ENCODE measurements at regions not wholly inside any gene's neighbourhood (a gene's known extent, or its start where the extent isn't known, plus 50 kb on each side); places are given as distances from the start of the nearest gene placed in this dataset.
A peak's percentile ranks its signal among the peaks of the same experiment; 100 is the strongest.

GRCh38 chr4:184538023-184538599 is 63.8 kb upstream of the IRF2 start (continued):
- TF ChIP-seq HDAC2 (CRISPR knock-in tag; IDR thresholded peaks at IDR 0.05): peak; percentile 40; the same call in 1 of the 2 replicates
- TF ChIP-seq ZNF549 (CRISPR knock-in tag; IDR thresholded peaks at IDR 0.05): no peak
- peak; percentile 65 to 79 for TF ChIP-seq HMGXB4 (CRISPR knock-in tag; IDR thresholded peaks at IDR 0.05; ENCODE audit: borderline replicate concordance in 1 of 2, low read depth in 1 of 2)
- TF ChIP-seq TEAD3 (CRISPR knock-in tag; optimal IDR thresholded peaks at IDR 0.05; ENCODE audit: borderline replicate concordance): peak; percentile 66
- peak; percentile 2 for TF ChIP-seq YY1 (IDR thresholded peaks at IDR 0.05; ENCODE audit: insufficient read depth, insufficient replicate concordance, low read depth, low read length)
- TF ChIP-seq ZNF430 (CRISPR knock-in tag; IDR thresholded peaks at IDR 0.05): 0 out of 2 replicates have a peak, but pooled peaks have one; percentile 9

GRCh38 chr4:184537269-184538022 is 63.1 kb upstream of the IRF2 start:
- BruUV-seq (replicated peaks): no TSS peak
- ChIA-PET POLR2A (interaction anchor here (0.7 to 1.9 kb wide), 22 partner anchors 9 to 433 kb away, joined by 3 to 15 read pairs (median 4); partner anchors contain the start of genes CASP3, IRF2 and PRIMPOL), CTCF (ENCODE audit: low intra/inter-chr PET ratio, low total read pairs) (interaction anchor here (0.8 to 3.3 kb wide), 3 partner anchors 154 to 274 kb away, joined by 3 to 34 read pairs (median 4); no protein-coding TSS in a partner anchor)
- Histone ChIP-seq H3K36me3 (replicated peaks in 1 of 2; ENCODE audit: control insufficient read depth in 1 of 2, insufficient read depth in 2 of 2, low read length in 2 of 2) (no peaks in the 10 kb centered on the region), H3K27ac (ENCODE audit: extremely low read length, insufficient read depth, low read length) (peak overlapping the region; percentile 71), H3K79me2 (ENCODE audit: insufficient read depth, low read length) (no peaks in the 10 kb centered on the region), H3K4me3 (replicated peaks in 1 of 3; ENCODE audit: insufficient read depth in 1 of 3, low read depth in 2 of 3, low read length in 3 of 3) (peak overlapping the region; percentile 75 to 98 (median 87)), H3K9me3 (ENCODE audit: low read length) (no peaks in the 10 kb centered on the region), H4K20me1 (ENCODE audit: insufficient read depth, low read length) (no peaks in the 10 kb centered on the region), H3K4me1 (ENCODE audit: insufficient read depth, low read length) (peaks cover 40% of the 10 kb centered on the region), H3K9ac (ENCODE audit: insufficient read depth, low read depth, low read length) (peak overlapping the region; percentile 87), H3K27me3 (ENCODE audit: control insufficient read depth in 1 of 2, insufficient read depth in 2 of 2, low read length in 2 of 2) (no peaks in the 10 kb centered on the region; a peak in 1 of 5 replicates), H2AFZ (ENCODE audit: low read length) (peak overlapping the region; percentile 68), H3K4me2 (ENCODE audit: low read depth, low read length) (peak overlapping the region; percentile 93)
- DNase-seq (ENCODE audit: low spot score) (peak; percentile 89), FAIRE-seq (peak; percentile 79), ATAC-seq (peak; percentile 91)
- in situ Hi-C loops (cut with HindIII; ENCODE audit: extremely low pct_ligation_motif_present, low pct_unique_long_range_greater_than_20kb) (loop anchor here (5.0 kb wide), 1 partner anchor 270 kb away; no protein-coding TSS in a partner anchor), intact Hi-C loops (cut with micrococcal nuclease; ENCODE audit: unreplicated experiment) (loop anchor here (1.0 to 5.0 kb wide), 5 partner anchors 63 to 273 kb away; partner anchors contain the start of genes CASP3, IRF2 and PRIMPOL)
- under 1% methylated on average over 20 of the region's 29 CpGs for WGBS (ENCODE audit: low lambda C conversion rate)
- peak in 1 of 2 experiments; percentile 65; a peak in 1 of 4 replicates for TF ChIP-seq REST (IDR thresholded peaks at IDR 0.05; ENCODE audit: borderline replicate concordance in 1 of 2, low read depth in 1 of 2, low read length in 2 of 2)
- TF ChIP-seq YY1 (IDR thresholded peaks at IDR 0.05; ENCODE audit: insufficient read depth, insufficient replicate concordance, low read depth, low read length): peak; percentile 66
- no peak for TF ChIP-seq TGIF2 (CRISPR knock-in tag; IDR thresholded peaks at IDR 0.05)
- peak; percentile 62 for TF ChIP-seq KDM2A (CRISPR knock-in tag; IDR thresholded peaks at IDR 0.05; ENCODE audit: borderline replicate concordance, low read depth)
- TF ChIP-seq PHF8 (CRISPR knock-in tag; IDR thresholded peaks at IDR 0.05): peak; percentile 72
- peak; percentile 81 for TF ChIP-seq SUZ12 (IDR thresholded peaks at IDR 0.05; ENCODE audit: low read depth, low read length)
- TF ChIP-seq ATF7-NPFF (CRISPR knock-in tag; IDR thresholded peaks at IDR 0.05; ENCODE audit: low read depth): peak; percentile 64; the same call in 1 of the 2 replicates
- TF ChIP-seq PITX1 (CRISPR knock-in tag; IDR thresholded peaks at IDR 0.05): peak; percentile 16; the same call in 1 of the 2 replicates
- no peak for TF ChIP-seq CCAR2 (optimal IDR thresholded peaks at IDR 0.05; ENCODE audit: low read depth, low read length)
- TF ChIP-seq ZNF747 (CRISPR knock-in tag; IDR thresholded peaks at IDR 0.05; ENCODE audit: borderline replicate concordance): peak; percentile 61; the same call in 1 of the 2 replicates
- peak; percentile 69 to 76 for TF ChIP-seq POLR2A (IDR thresholded peaks at IDR 0.05; ENCODE audit: insufficient read depth in 1 of 2, low read depth in 2 of 2, low read length in 2 of 2)

All from HepG2 (cell line).